Osteocyte (in vitro differentiated cells): ENCODE measurements at regions not wholly inside any gene's neighbourhood (a gene's known extent, or its start where the extent isn't known, plus 50 kb on each side); places are given as distances from the start of the nearest gene placed in this dataset.

Source experiments
- DNase-seq: peaks from one replicate; pipeline ENCODE4 v3.0.0; 2021; ENCODE audit warnings: mixed read lengths; ENCODE audit not compliant: unreplicated experiment; ENCODE audit errors: extremely low spot score
- H3K27ac Mint-ChIP-seq: one replicate; pipeline ENCODE4 v1.8.0; 2021; ENCODE audit warnings: mild to moderate bottlenecking, mixed read lengths; ENCODE audit not compliant: unreplicated experiment
- H3K27me3 Mint-ChIP-seq: one replicate; pipeline ENCODE4 v1.8.0; 2021; ENCODE audit warnings: mixed read lengths; ENCODE audit not compliant: unreplicated experiment
- H3K36me3 Mint-ChIP-seq: one replicate; pipeline ENCODE4 v1.8.0; 2021; ENCODE audit warnings: mixed read lengths; ENCODE audit not compliant: unreplicated experiment
- H3K4me1 Mint-ChIP-seq: one replicate; pipeline ENCODE4 v1.8.0; 2021; ENCODE audit warnings: mixed read lengths; ENCODE audit not compliant: unreplicated experiment
- H3K4me3 Mint-ChIP-seq: one replicate; pipeline ENCODE4 v1.8.0; 2021; ENCODE audit warnings: mild to moderate bottlenecking, moderate library complexity, mixed read lengths; ENCODE audit not compliant: unreplicated experiment
- H3K9me3 Mint-ChIP-seq: one replicate; pipeline ENCODE4 v1.8.0; 2021; ENCODE audit warnings: mixed read lengths; ENCODE audit not compliant: unreplicated experiment
- CTCF ChIP-seq: fragments of 200-600 bp; sonication (generic); IDR thresholded peaks from 2 replicates; pipeline ENCODE4 v1.5.0; 2021; ENCODE audit warnings: antibody characterized with exemption, mild to moderate bottlenecking, moderate library complexity

GRCh38 chr13:88248393-88248792 lies 577.2 kb downstream of the SLITRK5 start:
- H3K27me3 Mint-ChIP-seq: no peaks in the 10 kb centered on the region
- TF ChIP-seq CTCF: no peak
- DNase-seq: no peak
- H3K9me3 Mint-ChIP-seq: no peaks in the 10 kb centered on the region
- no peak overlapping the region for H3K27ac Mint-ChIP-seq
- H3K4me1 Mint-ChIP-seq: no peaks in the 10 kb centered on the region
- H3K4me3 Mint-ChIP-seq: no peak overlapping the region
- H3K36me3 Mint-ChIP-seq: no peaks in the 10 kb centered on the region

- no peaks in the 10 kb centered on the region for H3K27me3 Mint-ChIP-seq
- H3K27ac Mint-ChIP-seq: no peak overlapping the region
- H3K4me3 Mint-ChIP-seq: no peak overlapping the region
- no peak for DNase-seq
- no peak for TF ChIP-seq CTCF
- no peaks in the 10 kb centered on the region for H3K4me1 Mint-ChIP-seq
- H3K36me3 Mint-ChIP-seq: no peaks in the 10 kb centered on the region
- no peaks in the 10 kb centered on the region for H3K9me3 Mint-ChIP-seq
These were observed 586.5 kb downstream of the SLITRK5 start for GRCh38 chr13:88257706-88258105.

GRCh38 chr13:88263808-88264207 lies 592.6 kb downstream of the SLITRK5 start:
- no peaks in the 10 kb centered on the region for H3K27me3 Mint-ChIP-seq
- no peak for TF ChIP-seq CTCF
- no peaks in the 10 kb centered on the region for H3K36me3 Mint-ChIP-seq
- H3K4me1 Mint-ChIP-seq: no peaks in the 10 kb centered on the region
- no peaks in the 10 kb centered on the region for H3K9me3 Mint-ChIP-seq
- no peak overlapping the region for H3K4me3 Mint-ChIP-seq
- no peak for DNase-seq
- H3K27ac Mint-ChIP-seq: no peak overlapping the region

- Mint-ChIP-seq H3K4me3 (no peak overlapping the region), H3K9me3 (peaks cover 12% of the 10 kb centered on the region)
These were observed 610.7 kb downstream of the SLITRK5 start for GRCh38 chr13:88281841-88282240.

GRCh38 chr13:88285329-88285728 lies 614.2 kb downstream of the SLITRK5 start:
- H3K4me3 Mint-ChIP-seq: no peak overlapping the region
- no peaks in the 10 kb centered on the region for H3K4me1 Mint-ChIP-seq
- no peak for TF ChIP-seq CTCF
- peaks cover 12% of the 10 kb centered on the region for H3K9me3 Mint-ChIP-seq
- H3K36me3 Mint-ChIP-seq: no peaks in the 10 kb centered on the region
- no peak for DNase-seq
- no peak overlapping the region for H3K27ac Mint-ChIP-seq
- H3K27me3 Mint-ChIP-seq: peaks cover 3% of the 10 kb centered on the region

More at GRCh38 chr13:88281841-88282240, 610.7 kb downstream of the SLITRK5 start:
- no peaks in the 10 kb centered on the region for H3K36me3 Mint-ChIP-seq
- H3K4me1 Mint-ChIP-seq: no peaks in the 10 kb centered on the region
- no peaks in the 10 kb centered on the region for H3K27me3 Mint-ChIP-seq
- no peak overlapping the region for H3K27ac Mint-ChIP-seq
- TF ChIP-seq CTCF: no peak
- DNase-seq: no peak
